GM23338 (cell line): ENCODE measurements at regions not wholly inside any gene's neighbourhood (a gene's known extent, or its start where the extent isn't known, plus 50 kb on each side); places are given as distances from the start of the nearest gene placed in this dataset.

ENCODE experiments used
- ATAC-seq: fragments of 200-7000 bp; cut with Tn5 transposase; 3 replicates; pipeline ENCODE4 v1.9.1; 2020
- DNase-seq: peaks from one replicate; pipeline ENCODE4 v3.0.0-alpha.2; 2015; ENCODE audit warnings: low spot score
- H2AFZ ChIP-seq: fragments of 200-600 bp; sonication (generic); 2 replicates; pipeline ENCODE4 v1.8.0; 2016; ENCODE audit warnings: antibody characterized with exemption, mild to moderate bottlenecking, moderate library complexity
- H3F3A ChIP-seq: fragments of 200-600 bp; sonication (generic); replicated peaks from 2 replicates; pipeline ENCODE4 v1.8.0; 2017; ENCODE audit warnings: antibody characterized with exemption, mixed run types, low read depth
- H3K27ac ChIP-seq: fragments of 200-600 bp; sonication (generic); 2 replicates; pipeline ENCODE4 v1.6.1; 2016; ENCODE audit warnings: low read depth
- H3K27me3 ChIP-seq: fragments of 200-600 bp; sonication (generic); 2 replicates; pipeline ENCODE4 v1.8.0; 2016; ENCODE audit warnings: mild to moderate bottlenecking, mixed run types, moderate library complexity; ENCODE audit not compliant: insufficient read depth
- H3K36me3 ChIP-seq: fragments of 200-600 bp; sonication (generic); 2 replicates; pipeline ENCODE4 v1.8.0; 2016; ENCODE audit warnings: mild to moderate bottlenecking; ENCODE audit not compliant: insufficient read depth
- H3K4me1 ChIP-seq: fragments of 200-600 bp; sonication (generic); 2 replicates; pipeline ENCODE4 v1.8.0; 2016; ENCODE audit warnings: mild to moderate bottlenecking, moderate library complexity; ENCODE audit not compliant: insufficient read depth
- H3K4me2 ChIP-seq: fragments of 200-600 bp; sonication (generic); 2 replicates; pipeline ENCODE4 v1.7.1; 2017; ENCODE audit warnings: mixed run types
- H3K4me3 ChIP-seq: fragments of 200-600 bp; sonication (generic); 2 replicates; pipeline ENCODE4 v1.6.1; 2016; ENCODE audit warnings: mixed run types
- H3K79me2 ChIP-seq: fragments of 200-600 bp; sonication (generic); replicated peaks from 2 replicates; pipeline ENCODE4 v1.8.0; 2017; ENCODE audit warnings: mild to moderate bottlenecking; ENCODE audit not compliant: insufficient read depth
- H3K9me2 ChIP-seq: fragments of 200-600 bp; sonication (generic); 2 replicates; pipeline ENCODE4 v1.8.0; 2017; ENCODE audit not compliant: insufficient read depth
- H4K20me1 ChIP-seq: fragments of 200-600 bp; sonication (generic); replicated peaks from 2 replicates; pipeline ENCODE4 v1.8.0; 2017; ENCODE audit warnings: mild to moderate bottlenecking; ENCODE audit not compliant: insufficient read depth
- H3K27ac Mint-ChIP-seq: 2 replicates; pipeline ENCODE4 v1.8.0; 2020; ENCODE audit warnings: inconsistent platforms, mild to moderate bottlenecking, moderate library complexity, mixed read lengths
- H3K27me3 Mint-ChIP-seq: 3 replicates; pipeline ENCODE4 v1.8.0; 2022; ENCODE audit warnings: low read depth, mild to moderate bottlenecking, moderate library complexity, mixed read lengths, inconsistent platforms; ENCODE audit not compliant: insufficient read depth, poor library complexity
- H3K36me3 Mint-ChIP-seq: 3 replicates; pipeline ENCODE4 v1.8.0; 2021; ENCODE audit warnings: low read depth, mild to moderate bottlenecking, inconsistent platforms, moderate library complexity, mixed read lengths
- H3K4me1 Mint-ChIP-seq: 3 replicates; pipeline ENCODE4 v1.8.0; 2020; ENCODE audit warnings: mild to moderate bottlenecking, inconsistent platforms, mixed read lengths
- H3K4me3 Mint-ChIP-seq: 3 replicates; pipeline ENCODE4 v1.8.0; 2021; ENCODE audit warnings: moderate library complexity, mild to moderate bottlenecking, inconsistent platforms, mixed read lengths
- H3K9me3 Mint-ChIP-seq: 3 replicates; pipeline ENCODE4 v1.8.0; 2020; ENCODE audit warnings: moderate library complexity, mild to moderate bottlenecking, inconsistent platforms, mixed read lengths
- CREB1 ChIP-seq: fragments of 250-450 bp; sonication (Bioruptor Pico); IDR thresholded peaks from 2 replicates; pipeline ENCODE4 v1.5.0; 2020; ENCODE audit warnings: low read depth, mild to moderate bottlenecking, moderate library complexity
- CTCF ChIP-seq, 2 experiments: fragments of 200-600 bp in 1 of 2; sonication (generic) in 1 of 2; conservative IDR thresholded peaks; 2 replicates each; pipeline versions ENCODE4 v1.5.1 to v1.6.1; 2016 to 2017; ENCODE audit warnings: antibody characterized with exemption in 2 of 2, low read depth in 2 of 2, mild to moderate bottlenecking in 2 of 2, moderate library complexity in 1 of 2
- ETS1 ChIP-seq: IDR thresholded peaks from 2 replicates; pipeline ENCODE4 v1.6.1; 2016; ENCODE audit warnings: antibody characterized with exemption
- EZH2 ChIP-seq: fragments of 200-600 bp; sonication (generic); IDR thresholded peaks from one replicate; pipeline ENCODE4 v1.8.0; 2017; ENCODE audit warnings: antibody characterized with exemption, mild to moderate bottlenecking, low read depth; ENCODE audit not compliant: unreplicated experiment
- EZH2phosphoT487 ChIP-seq: fragments of 200-600 bp; sonication (generic); IDR thresholded peaks from one replicate; pipeline ENCODE4 v1.8.1; 2018; ENCODE audit warnings: antibody characterized with exemption; ENCODE audit not compliant: unreplicated experiment
- JUNB ChIP-seq: IDR thresholded peaks from one replicate; pipeline ENCODE4 v1.6.1; 2016; ENCODE audit warnings: antibody characterized with exemption; ENCODE audit not compliant: unreplicated experiment
- NANOG ChIP-seq: IDR thresholded peaks from 2 replicates; pipeline ENCODE4 v1.6.1; 2016; ENCODE audit warnings: antibody characterized with exemption, borderline replicate concordance
- REST ChIP-seq: IDR thresholded peaks from one replicate; pipeline ENCODE4 v1.6.1; 2018; ENCODE audit warnings: antibody characterized with exemption; ENCODE audit not compliant: unreplicated experiment
- STAT1 ChIP-seq: IDR thresholded peaks from one replicate; pipeline ENCODE4 v1.6.1; 2016; ENCODE audit warnings: antibody characterized with exemption; ENCODE audit not compliant: unreplicated experiment
- ZNF114 ChIP-seq: fragments of 250-450 bp; sonication (Bioruptor Pico); IDR thresholded peaks from 2 replicates; pipeline ENCODE4 v1.5.0; 2020; ENCODE audit warnings: mild to moderate bottlenecking, moderate library complexity
- ZNF331 ChIP-seq: fragments of 250-450 bp; sonication (Bioruptor Pico); IDR thresholded peaks from 2 replicates; pipeline ENCODE4 v1.5.0; 2020; ENCODE audit warnings: low read depth, mild to moderate bottlenecking, moderate library complexity
- ZNF462 ChIP-seq: fragments of 250-450 bp; sonication (Bioruptor Pico); IDR thresholded peaks from 2 replicates; pipeline ENCODE4 v1.5.0; 2020; ENCODE audit warnings: mild to moderate bottlenecking, moderate library complexity

GRCh38 chr5:165573445-165573844 is 2068.0 kb downstream of the MAT2B start (continued):
- TF ChIP-seq CTCF (conservative IDR thresholded peaks at IDR 0.05; ENCODE audit: low read depth in 2 of 2) (no peak), NANOG (no peak)

GRCh38 chr5:165574100-165574499 is 2068.7 kb downstream of the MAT2B start:
- H3K27ac Mint-ChIP-seq, result no peak overlapping the region
- Histone ChIP-seq H3K9me2 (peaks cover 4% of the 10 kb centered on the region; the same call in 1 of the 2 replicates), H3K36me3 (no peaks in the 10 kb centered on the region), H3K4me2 (no peak overlapping the region), H3K27me3 (no peaks in the 10 kb centered on the region), H3K4me1 (no peaks in the 10 kb centered on the region), H2AFZ (no peak overlapping the region), H3K4me3 (no peak overlapping the region), H3K79me2 (no peaks in the 10 kb centered on the region), H3F3A (no peaks in the 10 kb centered on the region), H4K20me1 (no peaks in the 10 kb centered on the region), H3K27ac (no peak overlapping the region)
- H3K36me3 Mint-ChIP-seq, result peaks cover 23% of the 10 kb centered on the region
- H3K4me1 Mint-ChIP-seq, result no peaks in the 10 kb centered on the region
- peaks cover 1% of the 10 kb centered on the region for H3K27me3 Mint-ChIP-seq
- no peak overlapping the region for H3K4me3 Mint-ChIP-seq
- DNase-seq (no peak), ATAC-seq (no peak)
- peaks cover 27% of the 10 kb centered on the region for H3K9me3 Mint-ChIP-seq
- TF ChIP-seq CREB1 (CRISPR knock-in tag) (no peak), STAT1 (no peak), REST (no peak), ETS1 (no peak), EZH2 (no peak), JUNB (no peak), ZNF114 (CRISPR knock-in tag) (no peak), ZNF462 (CRISPR knock-in tag) (no peak), NANOG (no peak), EZH2phosphoT487 (no peak), ZNF331 (CRISPR knock-in tag) (no peak)
